Osteocyte (in vitro differentiated cells): ENCODE measurements at regions not wholly inside any gene's neighbourhood (a gene's known extent, or its start where the extent isn't known, plus 50 kb on each side); places are given as distances from the start of the nearest gene placed in this dataset.

Source experiments
- DNase-seq: peaks from one replicate; pipeline ENCODE4 v3.0.0; 2021; ENCODE audit warnings: mixed read lengths; ENCODE audit not compliant: unreplicated experiment; ENCODE audit errors: extremely low spot score
- H3K27ac Mint-ChIP-seq: one replicate; pipeline ENCODE4 v1.8.0; 2021; ENCODE audit warnings: mild to moderate bottlenecking, mixed read lengths; ENCODE audit not compliant: unreplicated experiment
- H3K27me3 Mint-ChIP-seq: one replicate; pipeline ENCODE4 v1.8.0; 2021; ENCODE audit warnings: mixed read lengths; ENCODE audit not compliant: unreplicated experiment
- H3K36me3 Mint-ChIP-seq: one replicate; pipeline ENCODE4 v1.8.0; 2021; ENCODE audit warnings: mixed read lengths; ENCODE audit not compliant: unreplicated experiment
- H3K4me1 Mint-ChIP-seq: one replicate; pipeline ENCODE4 v1.8.0; 2021; ENCODE audit warnings: mixed read lengths; ENCODE audit not compliant: unreplicated experiment
- H3K4me3 Mint-ChIP-seq: one replicate; pipeline ENCODE4 v1.8.0; 2021; ENCODE audit warnings: mild to moderate bottlenecking, moderate library complexity, mixed read lengths; ENCODE audit not compliant: unreplicated experiment
- H3K9me3 Mint-ChIP-seq: one replicate; pipeline ENCODE4 v1.8.0; 2021; ENCODE audit warnings: mixed read lengths; ENCODE audit not compliant: unreplicated experiment
- CTCF ChIP-seq: fragments of 200-600 bp; sonication (generic); IDR thresholded peaks from 2 replicates; pipeline ENCODE4 v1.5.0; 2021; ENCODE audit warnings: antibody characterized with exemption, mild to moderate bottlenecking, moderate library complexity

GRCh38 chr5:159426694-159427093 lies 96.4 kb upstream of the IL12B start:
- DNase-seq, result no peak
- Mint-ChIP-seq H3K4me1 (peaks cover 4% of the 10 kb centered on the region), H3K27me3 (peaks cover 39% of the 10 kb centered on the region), H3K36me3 (no peaks in the 10 kb centered on the region), H3K27ac (no peak overlapping the region), H3K4me3 (no peak overlapping the region), H3K9me3 (no peaks in the 10 kb centered on the region)
- TF ChIP-seq CTCF, result no peak

GRCh38 chr5:159427180-159428012 lies 97.1 kb upstream of the IL12B start:
- Mint-ChIP-seq H3K4me3 (no peak overlapping the region), H3K9me3 (no peaks in the 10 kb centered on the region), H3K27me3 (peaks cover 42% of the 10 kb centered on the region), H3K27ac (no peak overlapping the region), H3K4me1 (peaks cover 4% of the 10 kb centered on the region), H3K36me3 (no peaks in the 10 kb centered on the region)
- no peak for TF ChIP-seq CTCF
- no peak for DNase-seq

- peaks cover 45% of the 10 kb centered on the region for H3K27me3 Mint-ChIP-seq
- peaks cover 4% of the 10 kb centered on the region for H3K4me1 Mint-ChIP-seq
- DNase-seq, result no peak
- H3K9me3 Mint-ChIP-seq, result no peaks in the 10 kb centered on the region
- H3K4me3 Mint-ChIP-seq, result no peak overlapping the region
- no peak overlapping the region for H3K27ac Mint-ChIP-seq
- no peak for TF ChIP-seq CTCF
- H3K36me3 Mint-ChIP-seq, result no peaks in the 10 kb centered on the region
Observed at GRCh38 chr5:159430361-159431012, 100.2 kb upstream of the IL12B start.

GRCh38 chr5:159435855-159436254 lies 105.6 kb upstream of the IL12B start:
- Mint-ChIP-seq H3K4me1 (peaks cover 2% of the 10 kb centered on the region), H3K9me3 (no peaks in the 10 kb centered on the region), H3K36me3 (no peaks in the 10 kb centered on the region), H3K4me3 (no peak overlapping the region), H3K27me3 (peaks cover 63% of the 10 kb centered on the region), H3K27ac (no peak overlapping the region)
- TF ChIP-seq CTCF, result no peak
- no peak for DNase-seq

- no peaks in the 10 kb centered on the region for H3K4me1 Mint-ChIP-seq
- TF ChIP-seq CTCF, result no peak
- no peak overlapping the region for H3K4me3 Mint-ChIP-seq
- DNase-seq, result no peak
- H3K36me3 Mint-ChIP-seq, result no peaks in the 10 kb centered on the region
- peaks cover 73% of the 10 kb centered on the region for H3K27me3 Mint-ChIP-seq
- no peaks in the 10 kb centered on the region for H3K9me3 Mint-ChIP-seq
- no peak overlapping the region for H3K27ac Mint-ChIP-seq
Observed at GRCh38 chr5:159438092-159438491, 107.8 kb upstream of the IL12B start.
